SK-N-SH treated with all-trans-retinoic acid at 6 μM for 48 hours (cell line): ENCODE measurements at regions not wholly inside any gene's neighbourhood (a gene's known extent, or its start where the extent isn't known, plus 50 kb on each side); places are given as distances from the start of the nearest gene placed in this dataset.

Source experiments
- ATAC-seq: fragments of 200-7000 bp; cut with Tn5 transposase; 3 replicates; pipeline ENCODE4 v1.9.1; 2020; ENCODE audit warnings: mild to moderate bottlenecking, moderate library complexity
- ARNTL ChIP-seq: fragments of 450-650 bp; formaldehyde crosslinking; IDR thresholded peaks from 2 replicates; pipeline ENCODE4 v1.5.0; 2020; ENCODE audit warnings: low read depth, mild to moderate bottlenecking, moderate library complexity, borderline replicate concordance
- CSDC2 ChIP-seq: fragments of 250-450 bp; sonication (Bioruptor Pico); IDR thresholded peaks from 2 replicates; pipeline ENCODE4 v1.5.0; 2020; ENCODE audit warnings: mild to moderate bottlenecking, moderate library complexity
- ESRRG ChIP-seq: fragments of 250-450 bp; sonication (Bioruptor Pico); IDR thresholded peaks from 2 replicates; pipeline ENCODE4 v1.6.1; 2021; ENCODE audit warnings: mild to moderate bottlenecking
- GLIS3 ChIP-seq: fragments of 250-450 bp; sonication (Bioruptor Pico); IDR thresholded peaks from 2 replicates; pipeline ENCODE4 v1.5.0; 2020; ENCODE audit warnings: mild to moderate bottlenecking, moderate library complexity
- ISL1 ChIP-seq: fragments of 250-450 bp; sonication (Bioruptor Pico); IDR thresholded peaks from 2 replicates; pipeline ENCODE4 v2.1.2; 2022; ENCODE audit warnings: mild to moderate bottlenecking, moderate library complexity
- OSR1 ChIP-seq: fragments of 250-450 bp; sonication (Bioruptor Pico); IDR thresholded peaks from 2 replicates; pipeline ENCODE4 v1.8.0; 2022; ENCODE audit warnings: moderate library complexity, mild to moderate bottlenecking, inconsistent platforms
- PPARA ChIP-seq: fragments of 250-450 bp; sonication (Bioruptor Pico); IDR thresholded peaks from 2 replicates; pipeline ENCODE4 v1.5.0; 2020; ENCODE audit warnings: mild to moderate bottlenecking, borderline replicate concordance
- RARB ChIP-seq: fragments of 250-450 bp; sonication (Bioruptor Pico); IDR thresholded peaks from 2 replicates; pipeline ENCODE4 v1.8.0; 2021; ENCODE audit warnings: mild to moderate bottlenecking, moderate library complexity
- SNAI2 ChIP-seq: fragments of 250-450 bp; sonication (Bioruptor Pico); IDR thresholded peaks from 2 replicates; pipeline ENCODE4 v1.5.0; 2020; ENCODE audit warnings: mild to moderate bottlenecking, moderate library complexity
- TCF4 ChIP-seq: fragments of 250-450 bp; sonication (Bioruptor Pico); IDR thresholded peaks from 2 replicates; pipeline ENCODE4 v1.8.0; 2021; ENCODE audit warnings: mild to moderate bottlenecking, moderate library complexity, borderline replicate concordance
- TSHZ2 ChIP-seq: fragments of 250-450 bp; sonication (Bioruptor Pico); IDR thresholded peaks from 2 replicates; pipeline ENCODE4 v1.5.0; 2020; ENCODE audit warnings: mild to moderate bottlenecking, moderate library complexity
- ZC3H10 ChIP-seq: fragments of 250-450 bp; sonication (Bioruptor Pico); IDR thresholded peaks from 2 replicates; pipeline ENCODE4 v1.5.1; 2021; ENCODE audit warnings: mild to moderate bottlenecking, moderate library complexity
- ZFP30 ChIP-seq: fragments of 450-650 bp; formaldehyde crosslinking; IDR thresholded peaks from 2 replicates; pipeline ENCODE4 v1.5.0; 2022; ENCODE audit warnings: mild to moderate bottlenecking, moderate library complexity
- ZNF565 ChIP-seq: fragments of 450-650 bp; formaldehyde crosslinking; conservative IDR thresholded peaks from 2 replicates; pipeline ENCODE4 v1.5.0; 2020; ENCODE audit warnings: low read depth, mild to moderate bottlenecking, moderate library complexity
- ZNF70 ChIP-seq: fragments of 450-650 bp; formaldehyde crosslinking; IDR thresholded peaks from 2 replicates; pipeline ENCODE4 v1.5.0; 2020; ENCODE audit warnings: mild to moderate bottlenecking, moderate library complexity
- ZNF8 ChIP-seq: fragments of 450-650 bp; formaldehyde crosslinking; IDR thresholded peaks from 2 replicates; pipeline ENCODE4 v1.5.0; 2020; ENCODE audit warnings: mild to moderate bottlenecking, moderate library complexity
- TF ChIP-seq, protein P1 (sequence below): fragments of 250-450 bp; sonication (Bioruptor Pico); IDR thresholded peaks from 2 replicates; pipeline ENCODE4 v1.5.1; 2021; ENCODE audit warnings: mild to moderate bottlenecking, moderate library complexity
- TF ChIP-seq, protein P2 (sequence below): fragments of 250-450 bp; sonication (Bioruptor Pico); IDR thresholded peaks from 2 replicates; pipeline ENCODE4 v1.5.1; 2020; ENCODE audit warnings: low read depth, mild to moderate bottlenecking, moderate library complexity

- TF ChIP-seq, protein P1, sequence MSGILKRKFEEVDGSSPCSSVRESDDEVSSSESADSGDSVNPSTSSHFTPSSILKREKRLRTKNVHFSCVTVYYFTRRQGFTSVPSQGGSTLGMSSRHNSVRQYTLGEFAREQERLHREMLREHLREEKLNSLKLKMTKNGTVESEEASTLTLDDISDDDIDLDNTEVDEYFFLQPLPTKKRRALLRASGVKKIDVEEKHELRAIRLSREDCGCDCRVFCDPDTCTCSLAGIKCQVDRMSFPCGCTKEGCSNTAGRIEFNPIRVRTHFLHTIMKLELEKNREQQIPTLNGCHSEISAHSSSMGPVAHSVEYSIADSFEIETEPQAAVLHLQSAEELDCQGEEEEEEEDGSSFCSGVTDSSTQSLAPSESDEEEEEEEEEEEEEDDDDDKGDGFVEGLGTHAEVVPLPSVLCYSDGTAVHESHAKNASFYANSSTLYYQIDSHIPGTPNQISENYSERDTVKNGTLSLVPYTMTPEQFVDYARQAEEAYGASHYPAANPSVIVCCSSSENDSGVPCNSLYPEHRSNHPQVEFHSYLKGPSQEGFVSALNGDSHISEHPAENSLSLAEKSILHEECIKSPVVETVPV (CRISPR knock-in tag), result no peak
- no peak for TF ChIP-seq ZC3H10 (CRISPR knock-in tag)
- no peak for TF ChIP-seq CSDC2 (CRISPR knock-in tag)
- TF ChIP-seq ZNF70, result no peak
These were observed 216.8 kb downstream of the VAPA start (continued) for GRCh38 chr18:10130606-10131005.

DNA sequence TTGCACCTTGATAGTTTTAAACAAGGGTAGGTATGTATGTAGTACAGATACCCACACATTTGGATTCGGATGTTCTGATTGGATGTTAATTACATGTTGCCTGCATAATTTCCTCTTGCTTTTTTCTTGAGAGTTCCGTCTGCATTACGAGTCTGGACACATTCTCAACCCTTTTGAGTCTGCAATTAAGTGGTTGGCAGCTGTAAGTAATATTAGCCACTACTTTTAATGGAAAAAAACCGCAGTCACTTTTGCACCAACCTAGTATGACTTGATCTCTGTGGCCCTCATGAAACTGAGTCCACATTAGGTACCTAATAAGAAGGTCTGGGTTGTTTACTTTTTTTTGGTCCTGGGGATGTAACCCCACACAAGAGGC lies 217.3 kb downstream of the VAPA start:
- no peak for ATAC-seq
- no peak for TF ChIP-seq TSHZ2 (CRISPR knock-in tag)
- TF ChIP-seq ISL1 (CRISPR knock-in tag), result no peak
- TF ChIP-seq, protein P2, sequence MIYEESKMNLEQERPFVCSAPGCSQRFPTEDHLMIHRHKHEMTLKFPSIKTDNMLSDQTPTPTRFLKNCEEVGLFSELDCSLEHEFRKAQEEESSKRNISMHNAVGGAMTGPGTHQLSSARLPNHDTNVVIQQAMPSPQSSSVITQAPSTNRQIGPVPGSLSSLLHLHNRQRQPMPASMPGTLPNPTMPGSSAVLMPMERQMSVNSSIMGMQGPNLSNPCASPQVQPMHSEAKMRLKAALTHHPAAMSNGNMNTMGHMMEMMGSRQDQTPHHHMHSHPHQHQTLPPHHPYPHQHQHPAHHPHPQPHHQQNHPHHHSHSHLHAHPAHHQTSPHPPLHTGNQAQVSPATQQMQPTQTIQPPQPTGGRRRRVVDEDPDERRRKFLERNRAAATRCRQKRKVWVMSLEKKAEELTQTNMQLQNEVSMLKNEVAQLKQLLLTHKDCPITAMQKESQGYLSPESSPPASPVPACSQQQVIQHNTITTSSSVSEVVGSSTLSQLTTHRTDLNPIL, result no peak
- TF ChIP-seq ARNTL (CRISPR knock-in tag), result no peak
- TF ChIP-seq ZFP30, result no peak

DNA sequence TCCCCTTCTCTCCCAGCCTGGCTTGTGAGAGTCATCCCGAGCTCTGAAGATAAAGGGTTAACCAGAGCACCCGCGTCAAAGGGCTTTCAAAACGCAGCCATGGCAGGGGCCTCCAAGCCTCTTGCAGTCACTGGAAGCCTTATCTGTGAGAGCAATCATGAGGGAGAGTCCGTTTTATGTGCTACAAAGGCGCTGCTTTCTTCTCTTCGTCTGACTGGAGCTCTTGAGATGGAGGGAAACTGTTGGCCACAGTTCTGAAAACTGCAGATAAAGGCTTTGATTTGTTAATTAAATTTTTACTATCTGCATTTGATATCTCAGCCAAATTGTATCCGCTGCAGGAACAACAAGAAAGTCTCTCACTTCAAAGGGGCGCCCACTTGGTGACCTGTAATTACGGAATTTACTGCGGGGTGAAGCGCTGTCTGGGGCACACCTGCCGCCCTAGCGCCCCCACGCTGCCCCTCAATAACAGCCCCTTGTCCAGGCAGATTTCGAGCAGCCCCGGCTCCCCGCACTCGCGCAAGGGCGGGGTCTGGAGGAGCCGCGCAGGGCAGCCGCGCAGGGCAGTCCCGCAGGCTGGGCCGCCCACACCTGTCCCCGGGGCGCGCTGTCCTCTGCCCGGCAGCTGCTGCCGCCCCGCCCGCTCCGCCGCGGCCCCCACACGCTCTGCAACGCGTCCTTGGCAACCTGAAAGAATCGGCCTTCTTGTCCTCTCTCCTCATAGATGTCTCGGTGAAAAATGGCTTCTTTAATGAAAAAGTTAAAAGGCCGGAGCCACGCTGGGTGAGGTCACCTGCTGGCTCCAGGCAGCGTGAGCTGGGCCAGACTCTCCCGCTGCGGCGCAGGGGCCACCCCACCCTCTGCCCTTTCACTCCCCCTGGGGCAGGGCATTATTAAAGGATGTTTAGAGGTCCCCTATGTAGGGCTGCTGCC lies 217.9 kb downstream of the VAPA start:
- peak; percentile 67 for ATAC-seq
- TF ChIP-seq GLIS3, result no peak
- no peak for TF ChIP-seq OSR1 (CRISPR knock-in tag)
- no peak for TF ChIP-seq CSDC2 (CRISPR knock-in tag)
- TF ChIP-seq RARB, result no peak
- TF ChIP-seq ZNF70, result no peak
- no peak for TF ChIP-seq TSHZ2 (CRISPR knock-in tag)
- TF ChIP-seq ZNF8 (CRISPR knock-in tag), result no peak
- TF ChIP-seq TCF4 (CRISPR knock-in tag), result no peak
- TF ChIP-seq ESRRG (CRISPR knock-in tag), result no peak
- no peak for TF ChIP-seq ZC3H10 (CRISPR knock-in tag)
- TF ChIP-seq SNAI2 (CRISPR knock-in tag), result no peak
- TF ChIP-seq ARNTL (CRISPR knock-in tag), result no peak
- TF ChIP-seq ISL1 (CRISPR knock-in tag), result no peak
- TF ChIP-seq, protein P1 (CRISPR knock-in tag), result no peak
- TF ChIP-seq PPARA, result no peak
- no peak for TF ChIP-seq ZNF565 (CRISPR knock-in tag)
- TF ChIP-seq ZFP30, result no peak
